ENCODE measurements at regions not wholly inside any gene's neighbourhood (a gene's known extent, or its start where the extent isn't known, plus 50 kb on each side); places are given as distances from the start of the nearest gene placed in this dataset.

DNA sequence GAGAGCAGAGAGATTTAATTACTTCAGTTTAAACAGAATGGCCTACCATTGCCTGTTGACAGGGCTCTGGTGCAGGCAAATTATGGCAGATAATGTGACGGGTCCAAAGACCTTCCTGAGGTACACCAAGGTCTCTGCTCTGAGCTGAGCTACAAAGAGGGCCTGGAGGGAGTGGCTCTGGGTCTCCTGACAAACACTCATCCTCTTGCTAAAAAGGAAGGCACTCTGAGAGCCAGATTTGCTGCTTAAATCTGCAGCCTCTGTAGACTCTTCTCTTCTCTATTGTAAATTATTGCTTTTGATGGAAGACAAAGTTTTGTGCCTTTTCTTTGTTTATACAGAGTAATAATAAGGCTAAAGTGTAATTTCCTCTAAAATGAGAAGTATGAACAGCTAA, 529.5 kb upstream of the FZD8 start:
- H3K27me3 ChIP-seq (ENCODE audit: control insufficient read depth, insufficient read depth, low read length), result no peaks in the 10 kb centered on the region
- TF ChIP-seq MAZ (IDR thresholded peaks at IDR 0.05; ENCODE audit: borderline replicate concordance, low read depth, low read length), result no peak
- no peak for TF ChIP-seq CEBPB (IDR thresholded peaks at IDR 0.05; ENCODE audit: low read depth, low read length)
- TF ChIP-seq BHLHE40 (IDR thresholded peaks at IDR 0.05; ENCODE audit: low read depth, low read length), result no peak
- TF ChIP-seq, protein P1, sequence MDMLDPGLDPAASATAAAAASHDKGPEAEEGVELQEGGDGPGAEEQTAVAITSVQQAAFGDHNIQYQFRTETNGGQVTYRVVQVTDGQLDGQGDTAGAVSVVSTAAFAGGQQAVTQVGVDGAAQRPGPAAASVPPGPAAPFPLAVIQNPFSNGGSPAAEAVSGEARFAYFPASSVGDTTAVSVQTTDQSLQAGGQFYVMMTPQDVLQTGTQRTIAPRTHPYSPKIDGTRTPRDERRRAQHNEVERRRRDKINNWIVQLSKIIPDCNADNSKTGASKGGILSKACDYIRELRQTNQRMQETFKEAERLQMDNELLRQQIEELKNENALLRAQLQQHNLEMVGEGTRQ (IDR thresholded peaks at IDR 0.05; ENCODE audit: low read depth, low read length), result no peak
- TF ChIP-seq, protein P2, sequence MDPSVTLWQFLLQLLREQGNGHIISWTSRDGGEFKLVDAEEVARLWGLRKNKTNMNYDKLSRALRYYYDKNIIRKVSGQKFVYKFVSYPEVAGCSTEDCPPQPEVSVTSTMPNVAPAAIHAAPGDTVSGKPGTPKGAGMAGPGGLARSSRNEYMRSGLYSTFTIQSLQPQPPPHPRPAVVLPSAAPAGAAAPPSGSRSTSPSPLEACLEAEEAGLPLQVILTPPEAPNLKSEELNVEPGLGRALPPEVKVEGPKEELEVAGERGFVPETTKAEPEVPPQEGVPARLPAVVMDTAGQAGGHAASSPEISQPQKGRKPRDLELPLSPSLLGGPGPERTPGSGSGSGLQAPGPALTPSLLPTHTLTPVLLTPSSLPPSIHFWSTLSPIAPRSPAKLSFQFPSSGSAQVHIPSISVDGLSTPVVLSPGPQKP (IDR thresholded peaks at IDR 0.05; ENCODE audit: borderline replicate concordance, low read depth, low read length), result no peak
- TF ChIP-seq SMC3 (IDR thresholded peaks at IDR 0.05; ENCODE audit: low read depth, low read length), result no peak
- no peak for TF ChIP-seq MXI1 (IDR thresholded peaks at IDR 0.05; ENCODE audit: borderline replicate concordance, low read depth, low read length)
- no peak for TF ChIP-seq RFX5 (IDR thresholded peaks at IDR 0.05; ENCODE audit: low read depth, low read length)
- no peak for TF ChIP-seq NFE2L2 (IDR thresholded peaks at IDR 0.05; ENCODE audit: low read depth, low read length)
- no peak for TF ChIP-seq RAD21 (IDR thresholded peaks at IDR 0.05; ENCODE audit: low read length)
- ATAC-seq (ENCODE audit: low read depth), result peak; percentile 31; the same call in 1 of the 2 replicates

More for the DNA sequence above, 529.5 kb upstream of the FZD8 start:
- Histone ChIP-seq H3K14ac (replicated peaks; ENCODE audit: low read depth, low read length) (peak overlapping the region; percentile 5; the same call in 1 of the 2 replicates), H4K8ac (ENCODE audit: low read depth in 2 of 2, low read length in 2 of 2) (peak overlapping the region in 1 of 2 experiments; percentile 3; a peak in 1 of 4 replicates), H2BK15ac (ENCODE audit: low read depth, low read length) (no peak overlapping the region; the same call in 2 of the 3 replicates), H3K4ac (ENCODE audit: low read depth, low read length) (peak overlapping the region; percentile 12; the same call in 1 of the 2 replicates), H2BK120ac (ENCODE audit: low read depth, low read length) (peak overlapping the region; percentile 26), H3K36me3 (ENCODE audit: control insufficient read depth, insufficient read depth, low read length) (no peaks in the 10 kb centered on the region), H3K27ac (ENCODE audit: insufficient read depth, low read length) (0 out of 2 replicates have a peak overlapping the region, but pooled peaks have one; percentile 4), H4K91ac (ENCODE audit: insufficient read depth, low read depth, low read length) (peak overlapping the region; percentile 67), H3K9ac (ENCODE audit: low read depth, low read length) (no peak overlapping the region), H2AFZ (replicated peaks; ENCODE audit: low read length, poor library complexity) (no peak overlapping the region), H3K79me1 (ENCODE audit: low read depth in 1 of 2, low read length in 2 of 2) (no peaks in the 10 kb centered on the region), H2BK20ac (ENCODE audit: low read depth, low read length) (0 out of 2 replicates have a peak overlapping the region, but pooled peaks have one; percentile 28), H2AK9ac (replicated peaks; ENCODE audit: low read depth, low read length, poor library complexity) (no peak overlapping the region), H3K23ac (ENCODE audit: low read depth, low read length) (no peak overlapping the region), H2BK5ac (ENCODE audit: low read depth, low read length, poor library complexity, severe bottlenecking) (no peak overlapping the region), H3K4me2 (ENCODE audit: low read depth, low read length) (no peak overlapping the region; the same call in 1 of the 2 replicates), H3K4me3 (ENCODE audit: insufficient read depth, low read depth, low read length) (no peak overlapping the region), H2AK5ac (ENCODE audit: low read depth, low read length) (0 out of 2 replicates have a peak overlapping the region, but pooled peaks have one; percentile 31), H3K9me1 (ENCODE audit: insufficient read depth, low read length) (0 out of 2 replicates have a peak, but pooled peaks cover 4% of the 10 kb centered on the region), H3K56ac (ENCODE audit: extremely low read depth, insufficient read depth, low read length) (peak overlapping the region; percentile 40; the same call in 1 of the 2 replicates), H3K18ac (ENCODE audit: low read depth, low read length) (peak overlapping the region; percentile 57; the same call in 1 of the 2 replicates), H3K9me3 (ENCODE audit: control insufficient read depth, insufficient read depth, low read length) (no peaks in the 10 kb centered on the region), H4K20me1 (ENCODE audit: insufficient read depth, low read length) (no peaks in the 10 kb centered on the region), H3K4me1 (ENCODE audit: control insufficient read depth, insufficient read depth, low read length) (peaks cover 5% of the 10 kb centered on the region), H4K5ac (ENCODE audit: low read depth, low read length) (no peak overlapping the region)
- CTCF ChIA-PET, result no interaction called here
- BruUV-seq (replicated peaks), result no TSS peak
- dilution Hi-C loops (cut with HindIII; ENCODE audit: low sequenced_read_pairs, unreplicated experiment) (no loop called here), in situ Hi-C loops (cut with MboI; ENCODE audit: low sequenced_read_pairs) (no loop called here), intact Hi-C loops (cut with micrococcal nuclease) (loop anchor here (5.0 kb wide), 1 partner anchor 529 kb away; the partner anchor contains the start of gene FZD8)
- WGBS, 2 experiments (ENCODE audit: extremely low coverage in 2 of 2, insufficient read length in 1 of 2), result no CpG with 5 or more reads among the region's 1 CpG
- DNase-seq, result no peak
- POLR2A ChIA-PET (ENCODE audit: unreplicated experiment), result no interaction called here

All from IMR-90 (cell line).